K562 (cell line): ENCODE measurements at regions not wholly inside any gene's neighbourhood (a gene's known extent, or its start where the extent isn't known, plus 50 kb on each side); places are given as distances from the start of the nearest gene placed in this dataset.

Experiments
- ATAC-seq: fragments of 200-7000 bp; cut with Tn5 transposase; 3 replicates; pipeline ENCODE4 v1.9.1; 2020; ENCODE audit warnings: moderate library complexity
- BruUV-seq: library from RNA; stranded (reverse); fragments of 400-500 nt; replicated peaks from 2 replicates; lab custom pipeline; 2021; lab: Mats Ljungman, UMichigan
- CTCF ChIA-PET: fragments of 300-600 bp; formaldehyde crosslinking; extraction: SDS; loops from one replicate; lab custom pipeline; 2021; ENCODE audit warnings: low intra/inter-chr PET ratio; lab: Yijun Ruan, JAX
- POLR2A ChIA-PET: fragments of 300-600, 350-650 bp; sonication (Branson Sonifier 250); formaldehyde crosslinking; extraction: SDS; loops from one replicate; lab custom pipeline; 2021; ENCODE audit warnings: antibody characterized with exemption, inconsistent platforms; lab: Yijun Ruan, JAX
- DNase-seq, 4 experiments: peaks; one replicate each; pipeline versions ENCODE4 v3.0.0 to v3.0.0-alpha.2; 2011 to 2018; ENCODE audit warnings: low spot score in 3 of 4, mixed read lengths in 3 of 4; ENCODE audit errors: extremely low read depth in 1 of 4
- FAIRE-seq: peaks from 2 replicates; lab custom pipeline; 2011; peaks lifted over from hg19 to GRCh38; lab: Jason Lieb, UNC
- H2AFZ ChIP-seq: 2 replicates; pipeline ENCODE4 v1.6.0; 2011; ENCODE audit warnings: low read depth, low read length, control low read depth, inconsistent platforms
- H3K27ac ChIP-seq: fragments of 200-600 bp; 3 replicates; pipeline ENCODE4 v1.8.0; 2011; ENCODE audit warnings: low read depth, mild to moderate bottlenecking, control low read depth, inconsistent platforms, low read length, moderate library complexity, mixed read lengths; ENCODE audit errors: extremely low read depth
- H3K27me3 ChIP-seq, 2 experiments: fragments of 300-600 bp in 1 of 2; 2 replicates in 1 of 2; 3 replicates in 1 of 2; pipeline versions ENCODE4 v1.6.0 to v1.8.0; 2011; ENCODE audit warnings: inconsistent platforms in 2 of 2, low read length in 2 of 2, mild to moderate bottlenecking in 1 of 2, mixed read lengths in 1 of 2, moderate library complexity in 1 of 2; ENCODE audit not compliant: control insufficient read depth in 2 of 2, insufficient read depth in 2 of 2
- H3K36me3 ChIP-seq: fragments of 300-600 bp; 3 replicates; pipeline ENCODE4 v1.8.0; 2011; ENCODE audit warnings: mild to moderate bottlenecking, low read length, inconsistent platforms; ENCODE audit not compliant: control insufficient read depth, insufficient read depth
- H3K4me1 ChIP-seq, 2 experiments: fragments of 200-600 bp in 1 of 2; replicated peaks in 1 of 2; 2 replicates in 1 of 2; 3 replicates in 1 of 2; pipeline versions ENCODE4 v1.5.1 to v1.8.0; 2011; ENCODE audit warnings: inconsistent platforms in 2 of 2, low read length in 2 of 2, mild to moderate bottlenecking in 1 of 2, mixed read lengths in 1 of 2, moderate library complexity in 1 of 2; ENCODE audit not compliant: control insufficient read depth in 2 of 2, insufficient read depth in 2 of 2
- H3K4me2 ChIP-seq: 2 replicates; pipeline ENCODE4 v1.6.1; 2011; ENCODE audit warnings: low read length, control low read depth, inconsistent platforms, mixed read lengths; ENCODE audit not compliant: insufficient read depth
- H3K4me3 ChIP-seq: fragments of 200-600 bp; sonication (generic), shearing (Covaris generic); 2 replicates; pipeline ENCODE4 v1.5.1; 2016; ENCODE audit warnings: control low read depth, inconsistent platforms
- H3K79me2 ChIP-seq: fragments of 200-600 bp; 3 replicates; pipeline ENCODE4 v1.8.0; 2011; ENCODE audit warnings: low read length, inconsistent platforms; ENCODE audit not compliant: control insufficient read depth, insufficient read depth
- H3K9ac ChIP-seq, 2 experiments: 2 replicates each; pipeline versions ENCODE4 v1.6.0 to v1.6.1; 2011; ENCODE audit warnings: low read depth in 2 of 2, low read length in 2 of 2, control low read depth in 1 of 2, inconsistent platforms in 1 of 2, mild to moderate bottlenecking in 1 of 2, mixed read lengths in 1 of 2; ENCODE audit not compliant: insufficient read depth in 1 of 2
- H3K9me1 ChIP-seq: one replicate; pipeline ENCODE4 v1.6.0; 2011; ENCODE audit warnings: inconsistent platforms, mild to moderate bottlenecking, low read length, moderate library complexity; ENCODE audit not compliant: control insufficient read depth, insufficient read depth
- H3K9me3 ChIP-seq: replicated peaks from 2 replicates; pipeline ENCODE4 v1.5.1; 2011; ENCODE audit warnings: low read depth, low read length, inconsistent platforms; ENCODE audit not compliant: control insufficient read depth, insufficient read depth
- H4K20me1 ChIP-seq: replicated peaks from 2 replicates; pipeline ENCODE4 v1.6.1; 2011; ENCODE audit warnings: low read length, inconsistent platforms, mixed read lengths; ENCODE audit not compliant: control insufficient read depth, insufficient read depth
- WGBS: fragments of 100-300 bp; shearing (Covaris generic); methylation state at CpG from one replicate; pipeline ENCODE4 v1.1.6; 2016; ENCODE audit warnings: low coverage, mixed read lengths; ENCODE audit not compliant: insufficient coverage; ENCODE audit errors: missing lambda C conversion rate; 5-methylcytosine and 5-hydroxymethylcytosine counted together
- in situ Hi-C: fragments of 300-500 bp; cut with MboI; formaldehyde crosslinking; loops from 4 replicates; pipeline ENCODE4 v1.15.0; 2018; ENCODE audit warnings: inconsistent platforms, mixed read lengths
- intact Hi-C: fragments of 100-400 bp; cut with micrococcal nuclease; formaldehyde crosslinking; loops from 2 replicates; pipeline ENCODE4 v1.14.2; 2022
- TF ChIP-seq, protein P1 (sequence below): fragments of 450-650 bp; IDR thresholded peaks from 2 replicates; pipeline ENCODE4 v1.6.1; 2016
- TF ChIP-seq, protein P2 (sequence below): fragments of 250-450 bp; sonication (Bioruptor Pico); IDR thresholded peaks from 2 replicates; pipeline ENCODE4 v1.5.0; 2020; ENCODE audit warnings: mild to moderate bottlenecking

DNA sequence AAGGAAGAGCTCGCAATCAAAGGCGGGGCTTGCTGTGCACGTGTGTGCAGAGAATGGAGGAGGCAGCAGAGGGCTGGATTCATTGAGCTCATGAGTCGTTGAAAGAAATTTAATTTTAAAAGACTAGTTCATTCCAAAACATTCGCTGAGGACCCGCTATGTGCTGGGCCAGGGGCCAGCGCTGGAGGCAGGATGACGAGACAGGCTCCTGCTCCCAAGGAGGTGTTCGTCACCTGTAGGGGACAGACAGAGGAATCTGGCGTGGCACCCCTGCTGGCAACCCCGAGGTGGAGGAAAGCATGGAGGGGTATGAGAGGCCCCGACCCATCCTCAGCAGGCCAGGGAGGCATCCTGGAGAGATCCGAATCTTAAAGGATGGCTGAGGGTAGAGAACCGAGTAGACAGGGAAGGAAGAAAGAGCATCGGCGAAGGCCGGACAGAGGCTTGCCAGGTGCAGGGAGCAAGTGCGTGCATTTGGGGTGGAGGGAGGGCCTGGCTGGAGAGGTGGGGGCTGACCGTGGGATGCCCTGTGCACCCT, 96.4 kb downstream of the CPZ start:
- FAIRE-seq = no peak
- peaks cover 2 to 37% of the 10 kb centered on the region in 2 experiments; a peak in 3 of 5 replicates for H3K27me3 ChIP-seq
- TF ChIP-seq, protein P1, sequence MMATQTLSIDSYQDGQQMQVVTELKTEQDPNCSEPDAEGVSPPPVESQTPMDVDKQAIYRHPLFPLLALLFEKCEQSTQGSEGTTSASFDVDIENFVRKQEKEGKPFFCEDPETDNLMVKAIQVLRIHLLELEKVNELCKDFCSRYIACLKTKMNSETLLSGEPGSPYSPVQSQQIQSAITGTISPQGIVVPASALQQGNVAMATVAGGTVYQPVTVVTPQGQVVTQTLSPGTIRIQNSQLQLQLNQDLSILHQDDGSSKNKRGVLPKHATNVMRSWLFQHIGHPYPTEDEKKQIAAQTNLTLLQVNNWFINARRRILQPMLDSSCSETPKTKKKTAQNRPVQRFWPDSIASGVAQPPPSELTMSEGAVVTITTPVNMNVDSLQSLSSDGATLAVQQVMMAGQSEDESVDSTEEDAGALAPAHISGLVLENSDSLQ = no peak
- TF ChIP-seq, protein P2, sequence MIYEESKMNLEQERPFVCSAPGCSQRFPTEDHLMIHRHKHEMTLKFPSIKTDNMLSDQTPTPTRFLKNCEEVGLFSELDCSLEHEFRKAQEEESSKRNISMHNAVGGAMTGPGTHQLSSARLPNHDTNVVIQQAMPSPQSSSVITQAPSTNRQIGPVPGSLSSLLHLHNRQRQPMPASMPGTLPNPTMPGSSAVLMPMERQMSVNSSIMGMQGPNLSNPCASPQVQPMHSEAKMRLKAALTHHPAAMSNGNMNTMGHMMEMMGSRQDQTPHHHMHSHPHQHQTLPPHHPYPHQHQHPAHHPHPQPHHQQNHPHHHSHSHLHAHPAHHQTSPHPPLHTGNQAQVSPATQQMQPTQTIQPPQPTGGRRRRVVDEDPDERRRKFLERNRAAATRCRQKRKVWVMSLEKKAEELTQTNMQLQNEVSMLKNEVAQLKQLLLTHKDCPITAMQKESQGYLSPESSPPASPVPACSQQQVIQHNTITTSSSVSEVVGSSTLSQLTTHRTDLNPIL (CRISPR knock-in tag) = no peak
- no peak for DNase-seq
- no peak overlapping the region for H3K4me3 ChIP-seq
- no TSS peak for BruUV-seq
- H3K4me2 ChIP-seq = no peak overlapping the region
- ChIA-PET CTCF (interaction anchor here (0.7 kb wide), 1 partner anchor 229 kb away, joined by 3 read pairs; no protein-coding TSS in a partner anchor), POLR2A (interaction anchor here (0.8 to 1.2 kb wide), 4 partner anchors 9 to 51 kb away, joined by 3 to 4 read pairs (median 4); no protein-coding TSS in a partner anchor)
- no peaks in the 10 kb centered on the region for H3K36me3 ChIP-seq
- WGBS = 3% methylated on average over 19 of the region's 19 CpGs
- in situ Hi-C loops (loop anchor here (10.0 kb wide), 1 partner anchor 236 kb away; no protein-coding TSS in a partner anchor), intact Hi-C loops (loop anchor here (1.0 to 5.0 kb wide), 2 partner anchors 198 to 229 kb away; no protein-coding TSS in a partner anchor)
- no peaks in the 10 kb centered on the region for H3K9me1 ChIP-seq
- no peak overlapping the region for H2AFZ ChIP-seq
- H3K27ac ChIP-seq = no peak overlapping the region
- H3K9me3 ChIP-seq = no peaks in the 10 kb centered on the region
- no peaks in the 10 kb centered on the region for H3K79me2 ChIP-seq
- no peak overlapping the region for H3K9ac ChIP-seq
- ATAC-seq = no peak
- peaks cover 0 to 4% of the 10 kb centered on the region in 2 experiments; a peak in 2 of 5 replicates for H3K4me1 ChIP-seq
- H4K20me1 ChIP-seq = peaks cover 16% of the 10 kb centered on the region; the same call in 1 of the 2 replicates
